HepG2 (cell line): ENCODE measurements at regions not wholly inside any gene's neighbourhood (a gene's known extent, or its start where the extent isn't known, plus 50 kb on each side); places are given as distances from the start of the nearest gene placed in this dataset.

Experiments
- ATAC-seq: fragments of 200-7000 bp; cut with Tn5 transposase; 3 replicates; pipeline ENCODE4 v1.9.1; 2020; ENCODE audit warnings: mild to moderate bottlenecking, moderate library complexity
- BruUV-seq: library from RNA; stranded (reverse); fragments of 400-500 nt; replicated peaks from 2 replicates; lab custom pipeline; 2021; lab: Mats Ljungman, UMichigan
- CTCF ChIA-PET: fragments of 300-600 bp; formaldehyde crosslinking; extraction: SDS; loops from one replicate; lab custom pipeline; 2021; ENCODE audit warnings: low total read pairs, inconsistent platforms, low intra/inter-chr PET ratio; lab: Yijun Ruan, JAX
- POLR2A ChIA-PET: fragments of 350-600 bp; sonication (Branson Sonifier 250); formaldehyde crosslinking; loops from one replicate; lab custom pipeline; 2020; ENCODE audit warnings: antibody characterized with exemption, inconsistent platforms; lab: Yijun Ruan, JAX
- DNase-seq: peaks from one replicate; pipeline ENCODE4 v3.0.0-alpha.2; 2015; ENCODE audit warnings: low spot score
- FAIRE-seq: peaks from 3 replicates; lab custom pipeline; 2011; peaks lifted over from hg19 to GRCh38; lab: Jason Lieb, UNC
- H2AFZ ChIP-seq: one replicate; pipeline ENCODE4 v1.6.1; 2011; ENCODE audit warnings: low read length, inconsistent platforms
- H3K27ac ChIP-seq: fragments of 300-600 bp; 3 replicates; pipeline ENCODE4 v1.8.0; 2011; ENCODE audit warnings: mixed run types, mild to moderate bottlenecking, mixed read lengths, low read length, inconsistent platforms; ENCODE audit not compliant: insufficient read depth; ENCODE audit errors: extremely low read length
- H3K27me3 ChIP-seq, 2 experiments: fragments of 200-600 bp in 1 of 2; 2 replicates in 1 of 2; 3 replicates in 1 of 2; pipeline versions ENCODE4 v1.6.0 to v1.8.0; 2011; ENCODE audit warnings: low read length in 2 of 2, mild to moderate bottlenecking in 2 of 2, moderate library complexity in 2 of 2, inconsistent platforms in 1 of 2; ENCODE audit not compliant: insufficient read depth in 2 of 2, control insufficient read depth in 1 of 2
- H3K36me3 ChIP-seq, 2 experiments: fragments of 200-600 bp in 1 of 2; replicated peaks in 1 of 2; 2 replicates in 1 of 2; 3 replicates in 1 of 2; pipeline versions ENCODE4 v1.5.1 to v1.8.0; 2011; ENCODE audit warnings: low read length in 2 of 2, inconsistent platforms in 1 of 2; ENCODE audit not compliant: insufficient read depth in 2 of 2, control insufficient read depth in 1 of 2
- H3K4me1 ChIP-seq: 2 replicates; pipeline ENCODE4 v1.5.1; 2012; ENCODE audit warnings: low read length, inconsistent platforms; ENCODE audit not compliant: insufficient read depth
- H3K4me2 ChIP-seq: 2 replicates; pipeline ENCODE4 v1.6.0; 2011; ENCODE audit warnings: low read depth, low read length, inconsistent platforms
- H3K4me3 ChIP-seq, 3 experiments: fragments of 200-600 bp in 1 of 3; sonication (generic), shearing (Covaris generic) in 1 of 3; replicated peaks in 1 of 3; 2 replicates each; pipeline ENCODE4 v1.5.1; 2011 to 2016; ENCODE audit warnings: low read length in 3 of 3, inconsistent platforms in 2 of 3, low read depth in 2 of 3, mild to moderate bottlenecking in 2 of 3, control low read depth in 1 of 3, mixed read lengths in 1 of 3; ENCODE audit not compliant: insufficient read depth in 1 of 3
- H3K79me2 ChIP-seq: one replicate; pipeline ENCODE4 v1.6.1; 2011; ENCODE audit warnings: low read length, inconsistent platforms; ENCODE audit not compliant: insufficient read depth
- H3K9ac ChIP-seq: 2 replicates; pipeline ENCODE4 v1.6.0; 2011; ENCODE audit warnings: mild to moderate bottlenecking, low read depth, low read length, inconsistent platforms; ENCODE audit not compliant: insufficient read depth
- H3K9me3 ChIP-seq: 2 replicates; pipeline ENCODE4 v1.5.1; 2012; ENCODE audit warnings: mild to moderate bottlenecking, low read length
- H4K20me1 ChIP-seq: 2 replicates; pipeline ENCODE4 v1.6.0; 2011; ENCODE audit warnings: inconsistent platforms, mild to moderate bottlenecking, low read length, moderate library complexity; ENCODE audit not compliant: insufficient read depth
- CENPT ChIP-seq: sonication (generic); formaldehyde crosslinking; IDR thresholded peaks from 2 replicates; pipeline ENCODE4 v1.8.0; 2022; ENCODE audit warnings: low read depth, mild to moderate bottlenecking, moderate library complexity, missing genetic modification reagents
- EEA1 ChIP-seq: sonication (generic); formaldehyde crosslinking; IDR thresholded peaks from 2 replicates; pipeline ENCODE4 v1.5.1; 2020; ENCODE audit warnings: mild to moderate bottlenecking, missing genetic modification reagents, borderline replicate concordance
- IKZF4 ChIP-seq: sonication (generic); formaldehyde crosslinking; IDR thresholded peaks from 2 replicates; pipeline ENCODE4 v1.5.1; 2020; ENCODE audit warnings: borderline replicate concordance, mild to moderate bottlenecking, low read depth, missing genetic modification reagents; ENCODE audit errors: not compliant biosample characterization
- PRPF4 ChIP-seq: fragments of 200-400 bp; formaldehyde crosslinking; IDR thresholded peaks from 2 replicates; pipeline ENCODE4 v1.6.1; 2016; ENCODE audit warnings: low read length, low read depth; ENCODE audit not compliant: poor library complexity, severe bottlenecking
- SIX4 ChIP-seq: sonication (generic); formaldehyde crosslinking; IDR thresholded peaks from 2 replicates; pipeline ENCODE4 v1.4.0; 2020; ENCODE audit warnings: missing genetic modification reagents
- ZNF354B ChIP-seq: sonication (generic); formaldehyde crosslinking; IDR thresholded peaks from 2 replicates; pipeline ENCODE4 v1.8.0; 2022; ENCODE audit warnings: mild to moderate bottlenecking, missing genetic modification reagents
- ZNF501 ChIP-seq: sonication (generic); formaldehyde crosslinking; IDR thresholded peaks from 2 replicates; pipeline ENCODE4 v1.5.1; 2020; ENCODE audit warnings: mild to moderate bottlenecking, moderate library complexity, missing genetic modification reagents
- ZNF503 ChIP-seq: sonication (generic); formaldehyde crosslinking; IDR thresholded peaks from 2 replicates; pipeline ENCODE4 v1.4.0; 2020; ENCODE audit warnings: missing genetic modification reagents
- WGBS: methylation state at CpG from one replicate; pipeline ENCODE4 v1.1.6; 2017; ENCODE audit warnings: low lambda C conversion rate; 5-methylcytosine and 5-hydroxymethylcytosine counted together
- in situ Hi-C: cut with HindIII; loops from 2 replicates; pipeline ENCODE4 v1.10.0; 2017; ENCODE audit warnings: low pct_unique_long_range_greater_than_20kb; ENCODE audit not compliant: extremely low pct_ligation_motif_present
- intact Hi-C: fragments of 100-400 bp; cut with micrococcal nuclease; formaldehyde crosslinking; loops from one replicate; pipeline ENCODE4 v1.10.0; 2022; ENCODE audit not compliant: unreplicated experiment
- TF ChIP-seq, protein P1 (sequence below): IDR thresholded peaks from 2 replicates; pipeline ENCODE4 v1.4.0; 2020; ENCODE audit warnings: mild to moderate bottlenecking, missing genetic modification reagents
- TF ChIP-seq, protein P2 (sequence below): sonication (generic); formaldehyde crosslinking; IDR thresholded peaks from 2 replicates; pipeline ENCODE4 v1.4.0; 2020; ENCODE audit warnings: missing genetic modification reagents

DNA sequence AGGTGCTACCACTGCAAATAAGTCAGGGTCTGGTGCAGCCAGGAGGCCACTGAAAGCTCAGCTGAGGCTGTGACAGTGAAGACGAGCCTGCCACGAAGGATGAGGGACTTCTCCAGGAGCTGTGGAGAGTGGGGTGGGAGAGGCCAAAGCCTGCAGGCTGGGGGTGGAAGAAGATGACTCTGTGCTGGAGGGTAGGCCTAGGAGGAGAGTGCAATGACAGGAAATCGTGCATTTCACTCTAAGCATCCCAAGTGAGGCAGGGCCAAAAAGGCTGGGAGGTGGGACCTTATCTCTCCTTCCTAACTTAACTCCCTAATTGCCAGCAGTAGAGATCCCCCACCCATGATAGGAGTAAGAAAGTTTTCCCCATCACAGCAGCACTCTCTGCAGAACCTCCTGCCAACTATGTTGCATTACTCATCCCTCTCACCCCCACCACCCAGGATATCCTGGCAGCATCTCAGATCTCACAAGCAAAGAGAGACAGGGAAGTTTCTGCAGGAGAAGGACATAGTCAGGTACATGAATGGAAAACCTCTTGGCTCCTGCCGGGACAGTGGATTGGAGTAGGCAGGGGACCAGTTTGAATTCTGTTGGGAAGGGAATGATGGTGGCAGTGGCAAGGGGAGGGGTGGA lies 466.2 kb downstream of the CDH26 start:
- ChIA-PET POLR2A (no interaction called here), CTCF (no interaction called here)
- peaks cover 84% of the 10 kb centered on the region for H3K9me3 ChIP-seq
- no peak overlapping the region for H3K4me3 ChIP-seq
- no peak overlapping the region for H3K27ac ChIP-seq
- no peaks in the 10 kb centered on the region for H3K36me3 ChIP-seq
- TF ChIP-seq EEA1 (CRISPR knock-in tag), result no peak
- TF ChIP-seq, protein P1, sequence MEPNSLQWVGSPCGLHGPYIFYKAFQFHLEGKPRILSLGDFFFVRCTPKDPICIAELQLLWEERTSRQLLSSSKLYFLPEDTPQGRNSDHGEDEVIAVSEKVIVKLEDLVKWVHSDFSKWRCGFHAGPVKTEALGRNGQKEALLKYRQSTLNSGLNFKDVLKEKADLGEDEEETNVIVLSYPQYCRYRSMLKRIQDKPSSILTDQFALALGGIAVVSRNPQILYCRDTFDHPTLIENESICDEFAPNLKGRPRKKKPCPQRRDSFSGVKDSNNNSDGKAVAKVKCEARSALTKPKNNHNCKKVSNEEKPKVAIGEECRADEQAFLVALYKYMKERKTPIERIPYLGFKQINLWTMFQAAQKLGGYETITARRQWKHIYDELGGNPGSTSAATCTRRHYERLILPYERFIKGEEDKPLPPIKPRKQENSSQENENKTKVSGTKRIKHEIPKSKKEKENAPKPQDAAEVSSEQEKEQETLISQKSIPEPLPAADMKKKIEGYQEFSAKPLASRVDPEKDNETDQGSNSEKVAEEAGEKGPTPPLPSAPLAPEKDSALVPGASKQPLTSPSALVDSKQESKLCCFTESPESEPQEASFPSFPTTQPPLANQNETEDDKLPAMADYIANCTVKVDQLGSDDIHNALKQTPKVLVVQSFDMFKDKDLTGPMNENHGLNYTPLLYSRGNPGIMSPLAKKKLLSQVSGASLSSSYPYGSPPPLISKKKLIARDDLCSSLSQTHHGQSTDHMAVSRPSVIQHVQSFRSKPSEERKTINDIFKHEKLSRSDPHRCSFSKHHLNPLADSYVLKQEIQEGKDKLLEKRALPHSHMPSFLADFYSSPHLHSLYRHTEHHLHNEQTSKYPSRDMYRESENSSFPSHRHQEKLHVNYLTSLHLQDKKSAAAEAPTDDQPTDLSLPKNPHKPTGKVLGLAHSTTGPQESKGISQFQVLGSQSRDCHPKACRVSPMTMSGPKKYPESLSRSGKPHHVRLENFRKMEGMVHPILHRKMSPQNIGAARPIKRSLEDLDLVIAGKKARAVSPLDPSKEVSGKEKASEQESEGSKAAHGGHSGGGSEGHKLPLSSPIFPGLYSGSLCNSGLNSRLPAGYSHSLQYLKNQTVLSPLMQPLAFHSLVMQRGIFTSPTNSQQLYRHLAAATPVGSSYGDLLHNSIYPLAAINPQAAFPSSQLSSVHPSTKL, result no peak
- FAIRE-seq (no peak), DNase-seq (no peak), ATAC-seq (no peak)
- BruUV-seq, result no TSS peak
- H2AFZ ChIP-seq, result no peak overlapping the region
- no peaks in the 10 kb centered on the region for H3K27me3 ChIP-seq
- H4K20me1 ChIP-seq, result no peaks in the 10 kb centered on the region
- intact Hi-C loops, result no loop called here
- no peaks in the 10 kb centered on the region for H3K4me1 ChIP-seq
- no peaks in the 10 kb centered on the region for H3K79me2 ChIP-seq
- no peak overlapping the region for H3K4me2 ChIP-seq
- in situ Hi-C loops, result no loop called here
- no peak overlapping the region for H3K9ac ChIP-seq
- WGBS, result 0% methylated on average over 4 of the region's 4 CpGs

DNA sequence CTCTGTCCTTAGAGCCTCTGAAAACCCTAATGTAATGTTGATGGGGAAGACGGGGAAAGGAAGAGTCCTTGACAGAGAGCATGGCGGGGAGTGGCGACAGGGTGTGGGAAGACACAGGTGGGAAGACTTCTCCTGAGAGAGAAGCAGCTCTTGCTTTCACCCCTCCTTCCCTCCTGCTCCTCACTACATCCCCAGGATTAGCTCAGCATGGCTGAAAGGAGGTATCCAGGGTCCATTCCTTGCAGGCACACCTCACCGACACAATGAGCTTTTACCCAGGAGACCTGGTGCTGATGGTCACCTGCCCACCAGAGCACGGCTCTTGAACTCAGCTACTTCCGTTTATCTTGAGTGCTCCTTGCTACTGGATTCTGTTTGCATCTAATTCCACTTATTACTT lies 469.3 kb downstream of the CDH26 start:
- Histone ChIP-seq H3K27ac (no peak overlapping the region), H3K4me3 (no peak overlapping the region), H3K27me3 (no peaks in the 10 kb centered on the region), H3K4me2 (no peak overlapping the region), H3K9ac (no peak overlapping the region), H2AFZ (no peak overlapping the region), H4K20me1 (no peaks in the 10 kb centered on the region), H3K36me3 (no peaks in the 10 kb centered on the region), H3K9me3 (peaks cover 88% of the 10 kb centered on the region), H3K4me1 (no peaks in the 10 kb centered on the region), H3K79me2 (no peaks in the 10 kb centered on the region)
- DNase-seq (no peak), ATAC-seq (no peak), FAIRE-seq (no peak)
- intact Hi-C loops (no loop called here), in situ Hi-C loops (no loop called here)
- WGBS, result 14% methylated on average over 6 of the region's 6 CpGs
- ChIA-PET CTCF (no interaction called here), POLR2A (no interaction called here)
- no TSS peak for BruUV-seq
- TF ChIP-seq ZNF503 (CRISPR knock-in tag) (no peak), PRPF4 (no peak), CENPT (CRISPR knock-in tag) (no peak), ZNF501 (CRISPR knock-in tag) (no peak), ZNF354B (CRISPR knock-in tag) (no peak), SIX4 (CRISPR knock-in tag) (no peak), IKZF4 (CRISPR knock-in tag) (no peak)
- TF ChIP-seq, protein P2, sequence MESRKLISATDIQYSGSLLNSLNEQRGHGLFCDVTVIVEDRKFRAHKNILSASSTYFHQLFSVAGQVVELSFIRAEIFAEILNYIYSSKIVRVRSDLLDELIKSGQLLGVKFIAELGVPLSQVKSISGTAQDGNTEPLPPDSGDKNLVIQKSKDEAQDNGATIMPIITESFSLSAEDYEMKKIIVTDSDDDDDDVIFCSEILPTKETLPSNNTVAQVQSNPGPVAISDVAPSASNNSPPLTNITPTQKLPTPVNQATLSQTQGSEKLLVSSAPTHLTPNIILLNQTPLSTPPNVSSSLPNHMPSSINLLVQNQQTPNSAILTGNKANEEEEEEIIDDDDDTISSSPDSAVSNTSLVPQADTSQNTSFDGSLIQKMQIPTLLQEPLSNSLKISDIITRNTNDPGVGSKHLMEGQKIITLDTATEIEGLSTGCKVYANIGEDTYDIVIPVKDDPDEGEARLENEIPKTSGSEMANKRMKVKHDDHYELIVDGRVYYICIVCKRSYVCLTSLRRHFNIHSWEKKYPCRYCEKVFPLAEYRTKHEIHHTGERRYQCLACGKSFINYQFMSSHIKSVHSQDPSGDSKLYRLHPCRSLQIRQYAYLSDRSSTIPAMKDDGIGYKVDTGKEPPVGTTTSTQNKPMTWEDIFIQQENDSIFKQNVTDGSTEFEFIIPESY (CRISPR knock-in tag), result no peak
